HG02852 (cell line): ENCODE measurements at regions not wholly inside any gene's neighbourhood (a gene's known extent, or its start where the extent isn't known, plus 50 kb on each side); places are given as distances from the start of the nearest gene placed in this dataset.

Source experiments
- ATAC-seq: cut with Tn5 transposase; IDR thresholded peaks from one replicate; pipeline ENCODE4 v1.9.1; 2021; ENCODE audit warnings: mild to moderate bottlenecking, moderate library complexity; ENCODE audit not compliant: unreplicated experiment

DNA sequence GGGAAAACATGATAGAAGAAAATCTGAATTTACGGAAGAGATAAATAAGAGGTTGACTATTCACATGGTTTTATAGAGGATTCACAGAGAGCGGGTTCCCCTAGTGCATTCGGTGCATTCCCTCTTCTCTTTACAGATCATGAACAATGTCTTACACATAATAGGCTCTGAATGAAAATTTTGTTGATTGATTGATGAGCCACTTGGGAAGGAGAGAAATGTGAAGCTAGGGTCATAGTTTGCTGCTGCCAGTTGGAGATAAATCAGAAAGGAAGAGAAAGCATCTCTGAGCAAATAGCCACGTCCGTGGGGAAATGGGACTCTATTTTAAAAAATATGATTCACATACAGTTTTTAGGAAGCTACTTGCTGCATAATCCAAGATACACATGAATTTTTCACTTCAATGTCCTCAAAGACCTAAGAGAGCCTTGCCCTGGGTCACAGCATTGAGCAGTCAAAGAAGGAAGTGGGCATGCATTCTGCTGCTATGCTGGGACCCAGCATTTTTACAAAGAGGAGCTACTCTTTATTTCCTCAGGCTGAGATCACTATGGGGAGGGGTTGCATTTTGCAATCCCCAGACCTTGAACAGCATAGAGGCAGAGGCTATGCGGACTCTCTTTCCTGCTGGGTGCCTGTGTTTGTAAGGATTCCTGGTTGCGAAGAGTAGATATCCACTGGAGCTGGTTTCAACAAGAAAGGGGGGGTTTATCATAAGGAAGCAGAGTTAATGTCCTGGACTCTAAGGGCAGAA is 395.3 kb downstream of the TSN start:
- no peak for ATAC-seq

DNA sequence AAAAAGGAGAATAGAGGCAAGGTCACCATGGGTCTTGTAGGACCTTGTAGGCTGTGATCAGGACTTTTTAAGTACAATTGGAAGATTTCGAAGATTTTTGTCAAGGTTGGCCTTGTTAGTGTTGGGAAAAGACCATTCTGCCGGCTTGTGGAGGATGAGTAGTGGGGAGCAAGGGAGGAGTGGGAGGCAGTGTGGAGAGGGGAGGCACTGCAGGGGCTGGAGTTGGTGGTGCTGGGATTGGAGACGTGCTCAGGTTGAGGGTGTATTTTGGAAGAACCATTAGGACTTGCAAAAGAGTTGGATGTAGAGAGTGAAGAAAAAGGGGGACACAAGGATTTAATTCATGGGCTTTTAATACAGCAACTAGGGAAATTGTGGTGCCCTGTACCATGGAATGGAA is 397.1 kb downstream of the TSN start:
- ATAC-seq: no peak

DNA sequence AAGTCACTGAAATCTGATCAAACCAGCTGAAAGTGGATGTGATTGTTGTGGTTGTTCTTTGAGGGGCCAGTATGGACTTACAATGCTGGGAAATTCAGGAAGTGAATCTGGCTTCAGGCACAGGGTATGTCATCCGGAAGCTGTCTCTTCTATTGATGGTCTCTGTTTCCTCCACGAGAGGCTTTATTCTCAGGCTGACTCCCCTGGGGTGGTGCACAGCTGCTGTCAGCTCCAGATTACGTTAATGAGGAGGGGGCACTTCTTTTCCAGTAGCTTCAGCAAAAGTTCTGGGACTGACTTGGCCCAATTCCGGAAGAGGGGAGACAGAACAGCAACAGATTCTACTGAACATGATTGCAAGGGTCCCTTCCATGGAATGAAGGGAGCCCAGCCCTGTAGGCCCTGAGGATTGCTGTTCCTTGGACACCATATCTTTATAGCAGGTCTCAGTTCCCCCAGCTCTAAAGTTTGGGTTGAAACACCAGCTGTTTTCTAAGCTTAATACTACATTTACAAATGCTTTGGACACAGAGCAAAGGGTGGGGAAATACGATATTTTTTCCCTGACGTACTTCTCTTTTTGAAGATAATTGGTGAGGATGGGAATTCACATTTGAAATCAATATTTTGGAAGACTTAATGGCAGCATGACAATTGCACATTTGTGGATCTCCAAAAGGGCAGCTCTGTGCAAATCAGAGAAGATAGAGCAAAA is 400.9 kb downstream of the TSN start:
- no peak for ATAC-seq

DNA sequence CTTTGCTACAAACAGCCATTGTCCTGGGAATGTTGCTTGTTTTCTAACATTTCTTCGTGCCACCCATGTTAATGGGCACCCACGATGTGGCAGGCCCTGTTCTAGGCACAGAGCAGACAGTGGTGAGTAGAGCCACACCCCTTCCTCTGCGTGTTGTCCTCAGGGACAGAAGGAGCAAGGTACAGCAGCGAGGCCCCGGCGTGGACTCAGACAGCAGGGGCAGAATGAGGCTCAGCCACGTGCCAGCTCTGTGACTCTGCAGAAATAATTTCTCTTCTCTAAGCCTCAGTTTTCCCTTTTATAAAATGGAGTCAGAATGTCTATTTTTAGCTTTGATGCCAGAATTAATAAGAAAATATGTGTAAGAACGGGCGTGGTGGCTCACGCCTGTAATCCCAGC is 401.7 kb downstream of the TSN start:
- no peak for ATAC-seq

DNA sequence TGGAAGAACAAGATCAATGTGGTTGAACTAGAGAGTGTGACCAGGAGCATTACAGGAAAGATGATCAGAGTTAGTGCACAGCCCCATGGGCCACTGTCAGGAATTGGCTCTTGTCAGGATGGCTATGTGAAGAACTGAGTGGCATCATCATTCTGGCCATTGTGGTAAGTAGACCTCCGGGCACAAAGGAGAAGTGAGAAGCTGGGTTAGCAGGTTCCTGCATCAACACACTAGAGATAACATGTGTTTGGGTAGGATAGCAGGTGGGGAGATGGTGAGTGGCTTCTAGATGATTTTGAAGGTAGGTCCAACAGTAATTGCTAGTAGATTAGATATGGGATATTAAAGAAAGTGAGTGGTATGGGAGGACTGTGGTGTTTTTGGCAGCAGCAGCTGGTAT is 408.2 kb downstream of the TSN start:
- ATAC-seq: no peak

DNA sequence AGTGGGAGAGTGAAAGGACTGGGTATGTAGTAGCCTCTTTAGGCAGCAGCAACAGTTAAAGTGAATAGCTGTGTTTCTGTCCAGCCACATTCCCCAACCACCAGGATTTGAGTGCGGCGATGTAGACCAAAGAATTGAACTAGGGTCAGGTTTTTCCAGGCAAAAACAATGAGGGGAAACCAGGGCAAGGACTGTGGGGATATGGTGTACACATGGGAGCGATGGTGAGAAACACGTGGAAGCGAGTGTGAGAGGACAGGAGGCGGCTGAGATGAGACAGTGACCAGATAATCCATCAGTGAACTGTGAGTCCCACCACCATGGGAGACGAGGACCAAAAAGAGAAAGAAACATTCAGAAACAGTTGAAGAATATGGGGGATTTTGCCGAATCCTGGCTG is 409.5 kb downstream of the TSN start:
- ATAC-seq: no peak

DNA sequence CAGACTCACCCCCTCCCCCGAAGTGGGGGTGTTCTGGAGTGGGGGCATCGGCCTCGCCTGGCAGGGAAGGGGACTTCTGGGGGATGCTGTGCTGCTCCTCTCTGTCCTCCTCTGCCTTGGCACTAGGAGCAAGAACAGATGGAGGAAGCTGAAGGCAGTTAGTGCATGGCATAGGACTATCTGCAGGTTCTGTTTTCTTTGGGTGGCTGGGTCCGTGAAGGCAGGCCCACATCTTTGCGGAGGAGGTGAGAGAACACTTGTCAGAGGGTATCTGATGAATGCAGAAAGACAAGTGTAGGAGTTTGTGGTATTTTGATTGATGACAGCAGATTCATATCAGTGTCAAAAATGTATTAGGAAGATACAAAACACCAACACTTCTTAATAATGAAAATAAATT is 411.4 kb downstream of the TSN start:
- ATAC-seq: no peak

DNA sequence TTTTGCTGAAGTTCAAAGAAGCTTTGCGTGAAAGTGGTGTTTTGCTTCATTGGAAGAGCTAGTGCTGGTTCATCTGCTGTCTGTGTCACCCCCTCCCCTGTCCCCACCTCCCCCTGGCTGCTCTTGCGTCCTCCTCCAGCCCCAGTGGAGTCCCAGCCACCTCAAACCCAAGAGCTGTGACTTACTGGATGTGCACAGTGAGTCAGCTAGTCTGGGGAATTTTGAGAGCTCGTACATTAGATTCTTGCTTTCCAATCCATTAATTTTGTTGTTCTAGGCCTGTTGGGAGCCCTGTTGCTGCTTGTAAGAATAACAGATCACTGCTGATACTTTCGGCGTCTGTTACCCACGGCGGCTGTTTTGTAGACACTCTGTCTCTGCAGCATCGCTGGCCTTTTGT is 412.1 kb downstream of the TSN start:
- ATAC-seq: no peak

DNA sequence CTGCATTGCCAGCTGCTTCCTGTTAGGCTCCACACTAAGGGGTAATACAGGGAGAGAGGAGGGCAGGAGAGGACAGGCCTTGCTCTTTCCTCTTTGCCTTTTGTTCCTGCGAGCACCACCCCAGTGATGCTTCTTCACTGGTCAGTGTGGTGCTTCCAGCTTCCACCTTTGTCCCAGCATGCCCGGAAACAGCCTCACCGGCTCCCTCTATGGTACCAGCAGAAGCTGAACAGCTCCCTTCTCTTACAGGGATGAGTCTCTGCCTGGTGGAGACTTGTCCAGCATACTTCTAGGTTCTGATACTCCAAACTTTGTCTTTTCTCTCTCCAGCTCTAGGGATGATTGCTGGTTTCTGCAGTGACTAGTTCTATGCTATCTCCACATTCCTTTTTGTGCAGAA is 413.3 kb downstream of the TSN start:
- no peak for ATAC-seq

DNA sequence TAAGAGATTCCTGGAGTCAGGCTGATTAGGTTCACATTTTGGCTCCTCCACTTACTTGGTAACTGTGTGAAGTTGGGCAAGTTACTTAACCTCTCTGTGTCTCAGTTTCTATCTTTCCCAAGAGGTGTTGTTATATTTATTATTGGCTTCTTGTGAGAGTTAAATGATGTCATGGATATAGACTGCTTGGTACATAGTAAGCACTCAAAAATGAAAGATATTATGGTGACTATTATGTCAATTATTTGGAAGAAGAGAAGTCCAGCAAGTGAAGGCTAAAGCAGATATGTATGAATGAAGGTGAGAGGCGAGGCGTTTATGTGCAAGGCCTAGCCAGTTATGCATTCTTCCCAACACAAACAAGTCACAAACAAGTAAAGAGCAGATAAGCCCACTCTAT is 417.4 kb downstream of the TSN start:
- no peak for ATAC-seq

DNA sequence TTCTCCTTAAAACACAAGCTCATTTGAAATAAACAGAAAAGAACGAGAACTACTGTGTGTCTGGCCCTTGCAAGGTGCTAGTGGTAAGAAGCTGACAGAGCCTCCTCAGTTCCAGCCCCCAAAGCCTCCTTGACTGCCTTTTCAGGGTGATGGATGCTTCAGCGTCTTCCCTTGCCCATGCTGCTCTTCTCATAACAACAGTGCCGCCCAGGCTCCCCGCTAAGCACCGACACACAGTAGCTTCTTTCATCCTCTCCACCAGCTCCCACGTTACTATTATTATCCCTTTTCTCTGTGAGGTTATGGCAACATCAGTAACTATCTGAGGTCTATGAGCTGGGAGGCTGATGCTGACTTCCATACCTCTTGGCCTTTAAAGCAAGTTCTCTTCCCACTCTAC is 418.6 kb downstream of the TSN start:
- ATAC-seq: no peak

DNA sequence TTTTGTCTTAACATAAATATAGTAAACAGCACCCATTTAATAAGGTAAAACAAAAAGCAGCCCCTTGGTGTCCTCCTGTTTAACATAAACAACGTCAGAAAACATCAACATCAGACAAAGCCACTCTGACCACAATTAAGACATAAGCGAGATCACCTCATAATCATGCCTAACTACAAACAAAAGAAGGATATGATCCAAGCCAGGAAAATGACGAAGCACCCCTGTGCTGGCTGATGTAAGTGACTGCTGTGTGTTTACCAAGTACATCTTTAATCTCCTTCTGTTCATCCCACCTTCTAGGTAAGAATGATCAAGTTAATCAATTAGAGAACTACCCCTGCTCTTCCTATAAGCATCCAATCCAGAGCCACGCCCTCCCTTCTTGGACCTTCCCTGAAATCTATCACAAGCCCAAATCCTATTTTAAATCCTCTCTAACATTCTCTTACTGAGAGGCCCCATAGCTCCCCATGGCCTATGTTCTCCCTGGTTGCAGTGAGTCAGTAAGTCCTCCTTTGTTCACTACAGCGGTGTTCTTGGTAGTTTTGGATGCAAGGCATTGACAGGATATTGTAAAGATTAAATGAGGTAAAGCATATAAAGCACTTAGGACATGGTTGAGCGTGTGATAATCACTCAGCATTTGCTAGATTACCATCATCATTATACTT is 424.2 kb downstream of the TSN start:
- ATAC-seq: no peak

DNA sequence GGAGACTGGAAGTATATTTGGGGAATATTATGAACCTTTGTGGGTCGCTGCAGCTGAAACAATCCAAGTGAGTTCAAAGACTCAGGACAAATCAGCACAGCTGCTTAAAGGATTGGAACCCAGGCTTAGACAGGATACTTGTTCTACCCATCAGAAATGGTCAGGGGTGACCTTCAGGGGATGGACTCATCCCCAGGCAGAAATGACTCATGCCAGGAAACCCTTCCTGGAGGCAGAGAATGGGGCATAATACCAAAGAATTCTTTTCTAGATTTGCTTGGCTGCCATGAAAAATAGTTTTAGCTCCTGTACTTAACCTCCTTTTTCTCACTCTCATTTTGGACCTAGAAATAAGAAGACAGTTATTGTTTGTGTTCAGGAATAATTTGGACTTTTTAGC is 425.5 kb downstream of the TSN start:
- ATAC-seq: no peak

DNA sequence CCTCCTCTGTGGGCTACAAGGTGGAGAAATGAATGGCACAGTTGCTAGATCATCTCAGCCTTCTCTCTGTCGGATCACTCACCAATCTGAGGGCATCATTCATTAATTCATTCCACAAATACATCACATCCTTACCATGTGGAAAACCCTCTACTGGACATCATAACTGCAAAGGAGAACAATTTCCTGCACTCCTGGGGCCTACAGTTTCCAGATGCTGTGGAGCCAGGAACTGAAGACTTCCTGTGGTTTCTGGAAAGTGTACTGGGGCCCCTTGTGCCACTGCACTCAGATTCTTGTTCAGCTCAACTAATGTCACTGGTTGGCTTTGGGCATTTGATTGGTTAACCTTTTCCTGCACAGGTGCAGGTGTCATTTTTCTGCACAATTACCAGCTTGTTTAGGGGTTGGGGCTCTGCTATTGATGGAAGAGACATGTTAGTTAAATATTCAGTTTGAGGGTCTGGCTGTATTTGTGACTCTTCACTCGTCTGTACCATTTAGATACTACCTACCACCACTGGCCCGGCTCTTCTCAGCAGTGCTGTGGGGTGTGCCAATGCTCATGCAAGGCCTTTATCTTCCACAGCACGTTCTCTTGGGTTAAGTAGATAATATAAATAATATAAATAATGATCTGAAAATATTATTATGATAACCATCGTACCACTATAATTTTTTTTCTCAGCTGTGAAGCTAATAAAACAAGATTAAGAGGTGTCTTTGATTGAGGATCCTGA is 427.3 kb downstream of the TSN start:
- no peak for ATAC-seq

DNA sequence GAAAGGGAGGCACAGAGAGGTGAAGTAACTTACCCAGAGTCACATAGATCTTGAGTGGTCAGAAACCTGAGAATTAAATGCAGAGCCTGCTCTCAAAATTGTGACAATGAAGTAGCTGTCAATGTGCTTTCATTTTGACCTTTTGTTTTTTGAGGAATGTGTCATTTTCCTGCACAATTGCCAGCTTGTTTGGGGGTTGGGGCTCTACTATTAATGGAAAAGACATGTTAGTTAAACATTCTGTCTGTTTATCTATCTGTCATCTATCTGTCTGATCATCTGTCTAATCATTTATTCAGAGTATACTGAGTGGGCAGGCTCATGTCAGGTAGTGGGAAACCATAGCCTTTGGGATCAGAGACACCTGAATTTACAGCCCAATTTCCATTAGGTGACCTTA is 428.4 kb downstream of the TSN start:
- no peak for ATAC-seq

DNA sequence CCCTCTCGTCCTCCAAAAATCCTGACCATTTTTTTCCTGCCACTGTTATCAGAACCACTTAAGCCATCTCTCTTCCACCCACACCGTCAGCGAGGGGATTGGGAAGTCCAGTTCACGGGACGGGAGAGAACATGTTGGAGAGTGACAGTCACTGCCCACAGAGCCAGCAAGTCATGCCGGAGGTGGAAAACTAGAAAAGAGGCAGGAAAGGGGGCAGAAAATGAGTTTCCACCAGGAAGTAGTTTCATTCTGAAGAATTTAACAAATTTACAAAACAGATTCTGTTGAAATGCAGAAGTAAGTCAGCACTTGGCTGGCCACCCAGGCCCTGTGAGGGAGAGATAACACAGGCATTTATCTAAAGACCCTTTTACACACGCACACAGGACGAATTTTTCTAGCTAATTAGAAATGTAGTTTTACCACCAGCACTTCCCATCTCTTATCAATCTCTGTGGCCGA is 431.3 kb downstream of the TSN start:
- no peak for ATAC-seq

DNA sequence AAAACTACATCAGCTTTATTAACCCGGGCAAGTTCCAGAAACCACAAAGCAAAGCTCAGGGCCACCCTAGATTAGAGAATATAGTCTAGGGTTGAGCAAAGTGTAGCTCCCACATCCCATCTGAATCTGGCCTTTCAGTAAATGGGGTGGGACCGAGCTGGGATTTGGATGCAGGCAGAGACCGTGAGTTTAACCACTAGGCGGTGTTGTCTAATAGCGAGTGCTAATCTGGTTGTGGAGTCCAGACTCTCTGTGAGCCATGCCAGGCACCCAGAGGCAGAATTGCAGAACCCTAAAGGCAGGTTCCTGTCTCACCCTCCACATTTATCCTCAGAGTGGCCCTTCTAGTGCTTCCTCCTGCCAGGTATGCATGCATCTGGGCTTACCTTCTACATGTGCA is 435.9 kb downstream of the TSN start:
- ATAC-seq: no peak

DNA sequence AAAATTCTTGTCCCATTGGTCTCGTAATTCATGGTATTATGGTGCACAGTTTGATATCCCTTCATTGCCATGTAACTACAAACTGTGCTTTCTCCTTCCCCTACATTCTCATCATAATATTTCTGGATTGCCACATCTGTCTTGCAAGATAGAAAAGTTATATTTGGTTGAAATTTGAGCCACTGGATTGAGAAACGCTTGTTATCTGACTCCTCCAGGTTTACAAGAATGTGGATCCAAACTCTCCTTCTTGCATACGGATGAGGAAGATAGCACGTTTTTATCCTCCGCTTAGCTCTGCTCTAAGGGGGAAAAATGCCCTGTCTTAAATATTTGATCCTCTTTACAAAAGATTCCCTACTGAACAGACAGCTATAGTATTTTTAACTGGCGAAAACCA is 438.2 kb downstream of the TSN start:
- no peak for ATAC-seq

DNA sequence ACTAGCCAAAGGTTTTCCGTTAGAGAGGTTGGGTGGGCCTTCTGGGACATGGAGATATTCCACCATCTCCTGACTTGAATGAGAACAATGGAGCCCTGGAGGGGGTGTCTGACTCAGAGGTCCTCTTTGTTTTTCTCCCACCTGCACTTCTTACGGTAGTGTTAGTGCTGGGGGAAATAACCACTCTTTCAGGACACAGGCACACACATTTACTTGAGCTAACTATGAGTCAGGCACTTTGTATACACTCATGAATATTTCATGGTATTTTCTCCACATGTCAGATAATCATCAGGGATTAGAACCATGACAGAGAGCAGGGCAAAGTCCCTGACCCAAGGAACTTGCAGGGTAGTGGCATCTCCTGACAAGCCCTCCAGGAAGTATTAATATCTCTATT is 439.1 kb downstream of the TSN start:
- no peak for ATAC-seq

DNA sequence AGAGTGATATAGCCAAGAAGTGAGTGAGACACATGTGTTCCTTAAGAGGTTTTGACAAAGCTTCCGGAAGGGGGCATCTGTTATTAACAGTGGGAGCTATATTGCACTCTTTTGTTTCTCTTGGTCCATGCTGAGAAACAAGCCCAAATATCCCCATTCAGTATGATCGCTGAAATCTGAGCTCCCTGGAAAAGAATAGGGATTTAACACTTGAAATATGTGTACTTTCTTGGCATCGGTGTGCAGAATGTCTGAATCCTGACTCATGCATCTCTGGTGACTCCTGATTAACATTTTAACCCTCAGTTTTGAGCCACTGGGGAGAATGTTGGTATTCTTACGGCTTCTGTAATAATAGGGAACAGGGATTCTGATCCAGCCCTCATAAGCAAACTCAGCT is 448.1 kb downstream of the TSN start:
- ATAC-seq: no peak

DNA sequence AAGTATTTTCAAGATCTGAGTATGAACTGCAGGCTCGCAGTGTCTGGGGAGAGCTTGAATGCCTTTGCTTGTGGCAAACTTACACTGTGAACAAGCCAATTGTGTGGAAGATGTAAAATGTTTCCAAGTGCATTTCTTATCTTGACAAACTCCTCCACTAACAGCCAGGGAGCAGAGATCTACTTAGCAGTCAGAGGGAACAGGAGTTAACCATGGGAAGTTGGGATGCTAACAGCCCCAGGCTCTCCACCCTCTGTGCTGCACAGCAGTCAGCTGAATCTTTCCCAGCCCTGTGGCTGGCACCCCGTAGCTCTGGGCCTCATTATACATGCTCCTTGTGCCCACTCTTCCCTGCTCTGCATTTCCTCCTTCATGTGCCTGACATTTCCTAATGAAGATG is 450.2 kb downstream of the TSN start:
- no peak for ATAC-seq
